ENCODE measurements at regions not wholly inside any gene's neighbourhood (a gene's known extent, or its start where the extent isn't known, plus 50 kb on each side); places are given as distances from the start of the nearest gene placed in this dataset.

GRCh38 chr4:26148927-26149326, 171.9 kb upstream of the RBPJ start:
- no peak for ATAC-seq (ENCODE audit: low read depth)
- peaks cover 4% of the 10 kb centered on the region for H3K4me1 Mint-ChIP-seq
- H3K9me3 Mint-ChIP-seq (ENCODE audit: insufficient read depth), result no peaks in the 10 kb centered on the region
- H3K27me3 Mint-ChIP-seq, result no peaks in the 10 kb centered on the region
- no peak overlapping the region for H3K4me3 Mint-ChIP-seq
- POLR2A ChIA-PET, result no interaction called here
- no peak overlapping the region for H3K27ac ChIP-seq (ENCODE audit: low read length in 2 of 2)
- H3K4me1 ChIP-seq (ENCODE audit: control insufficient read depth in 2 of 2, insufficient read depth in 2 of 2, low read length in 2 of 2), result peaks cover 0 to 3% of the 10 kb centered on the region in 2 donors
- no peak overlapping the region for H3K27ac Mint-ChIP-seq
- no peaks in the 10 kb centered on the region for H3K9me3 ChIP-seq (ENCODE audit: control extremely low read depth in 1 of 3, control insufficient read depth in 2 of 3, insufficient read depth in 1 of 3, low read length in 2 of 3)
- no peaks in the 10 kb centered on the region for H3K36me3 ChIP-seq (replicated peaks in 1 of 2; ENCODE audit: control extremely low read depth in 1 of 2, control insufficient read depth in 1 of 2, extremely low read depth in 1 of 2, insufficient read depth in 2 of 2, low read length in 1 of 2)
- no peak overlapping the region for H2AFZ ChIP-seq (ENCODE audit: insufficient read depth, low read depth, low read length, poor library complexity, severe bottlenecking)
- no peaks in the 10 kb centered on the region for H4K20me1 ChIP-seq (ENCODE audit: control insufficient read depth, insufficient read depth, low read length, poor library complexity, severe bottlenecking)
- TF ChIP-seq EZH2 (IDR thresholded peaks at IDR 0.05; ENCODE audit: borderline replicate concordance, insufficient read depth, low read depth, low read length, poor library complexity, severe bottlenecking) (no peak), CTCF (IDR thresholded peaks at IDR 0.05) (no peak)
- intact Hi-C loops (cut with micrococcal nuclease), result no loop called here
- no peaks in the 10 kb centered on the region for H3K79me2 ChIP-seq (ENCODE audit: control insufficient read depth, insufficient read depth, low read length)
- no peak overlapping the region for H3K4me3 ChIP-seq (ENCODE audit: control extremely low read depth in 1 of 5, extremely low read depth in 1 of 5, insufficient read depth in 1 of 5, low read depth in 2 of 5, low read length in 4 of 5)
- no peaks in the 10 kb centered on the region for H3K27me3 ChIP-seq (replicated peaks in 1 of 4; ENCODE audit: control extremely low read depth in 1 of 4, control insufficient read depth in 3 of 4, insufficient read depth in 4 of 4, low read length in 3 of 4)
- CTCF ChIA-PET, result no interaction called here
- H3K4me2 ChIP-seq (replicated peaks; ENCODE audit: low read depth, low read length, poor library complexity, severe bottlenecking), result no peak overlapping the region
- DNase-seq, result no peak
- no peak overlapping the region for H3K9ac ChIP-seq (ENCODE audit: low read length)

- Mint-ChIP-seq H3K4me1 (no peaks in the 10 kb centered on the region), H3K27me3 (no peaks in the 10 kb centered on the region), H3K27ac (no peak overlapping the region), H3K9me3 (ENCODE audit: insufficient read depth) (no peaks in the 10 kb centered on the region), H3K4me3 (no peak overlapping the region)
- no peaks in the 10 kb centered on the region for H3K36me3 ChIP-seq (replicated peaks in 1 of 2; ENCODE audit: control extremely low read depth in 1 of 2, control insufficient read depth in 1 of 2, extremely low read depth in 1 of 2, insufficient read depth in 2 of 2, low read length in 1 of 2)
- ATAC-seq (ENCODE audit: low read depth), result no peak
- H3K4me3 ChIP-seq (ENCODE audit: control extremely low read depth in 1 of 5, extremely low read depth in 1 of 5, insufficient read depth in 1 of 5, low read depth in 2 of 5, low read length in 4 of 5), result no peak overlapping the region
- TF ChIP-seq EZH2 (IDR thresholded peaks at IDR 0.05; ENCODE audit: borderline replicate concordance, insufficient read depth, low read depth, low read length, poor library complexity, severe bottlenecking) (no peak), CTCF (IDR thresholded peaks at IDR 0.05) (no peak)
- no peaks in the 10 kb centered on the region for H3K27me3 ChIP-seq (replicated peaks in 1 of 4; ENCODE audit: control extremely low read depth in 1 of 4, control insufficient read depth in 3 of 4, insufficient read depth in 4 of 4, low read length in 3 of 4)
- intact Hi-C loops (cut with micrococcal nuclease), result no loop called here
- no peak for DNase-seq
- no peak overlapping the region for H2AFZ ChIP-seq (ENCODE audit: insufficient read depth, low read depth, low read length, poor library complexity, severe bottlenecking)
- 33% methylated on average over 1 of the region's 5 CpGs for whole genome bisulfite sequencing (ENCODE audit: insufficient coverage)
- no peak overlapping the region for H3K9ac ChIP-seq (ENCODE audit: low read length)
- H3K9me3 ChIP-seq (ENCODE audit: control extremely low read depth in 1 of 3, control insufficient read depth in 2 of 3, insufficient read depth in 1 of 3, low read length in 2 of 3), result no peaks in the 10 kb centered on the region
- ChIA-PET CTCF (no interaction called here), POLR2A (no interaction called here)
- no peaks in the 10 kb centered on the region for H4K20me1 ChIP-seq (ENCODE audit: control insufficient read depth, insufficient read depth, low read length, poor library complexity, severe bottlenecking)
- H3K4me1 ChIP-seq (ENCODE audit: control insufficient read depth in 2 of 2, insufficient read depth in 2 of 2, low read length in 2 of 2), result no peaks in the 10 kb centered on the region
- H3K4me2 ChIP-seq (replicated peaks; ENCODE audit: low read depth, low read length, poor library complexity, severe bottlenecking), result no peak overlapping the region
- H3K79me2 ChIP-seq (ENCODE audit: control insufficient read depth, insufficient read depth, low read length), result no peaks in the 10 kb centered on the region
- H3K27ac ChIP-seq (ENCODE audit: low read length in 2 of 2), result no peak overlapping the region
Observed at GRCh38 chr4:26150948-26151347, 169.9 kb upstream of the RBPJ start.
